ENCODE measurements at regions not wholly inside any gene's neighbourhood (a gene's known extent, or its start where the extent isn't known, plus 50 kb on each side); places are given as distances from the start of the nearest gene placed in this dataset.

- Histone ChIP-seq H3K9me3 (no peaks in the 10 kb centered on the region), H3K4me3 (ENCODE audit: low read depth in 2 of 2, low read length in 1 of 2) (no peak overlapping the region), H3K4me2 (no peak overlapping the region), H4K20me1 (ENCODE audit: insufficient read depth) (no peaks in the 10 kb centered on the region), H3K9me2 (no peaks in the 10 kb centered on the region), H3K36me3 (replicated peaks in 1 of 2; ENCODE audit: control insufficient read depth in 1 of 2, insufficient read depth in 2 of 2, low read length in 1 of 2) (no peaks in the 10 kb centered on the region), H2AFZ (ENCODE audit: low read depth) (no peak overlapping the region), H3K9ac (no peak overlapping the region), H3K27ac (ENCODE audit: low read depth in 2 of 2, low read length in 1 of 2) (no peak overlapping the region), H3K4me1 (ENCODE audit: control insufficient read depth in 1 of 2, insufficient read depth in 2 of 2, low read depth in 1 of 2, low read length in 1 of 2) (no peaks in the 10 kb centered on the region), H3K27me3 (ENCODE audit: insufficient read depth) (no peaks in the 10 kb centered on the region), H3F3A (replicated peaks; ENCODE audit: insufficient read depth) (no peaks in the 10 kb centered on the region), H3K79me2 (ENCODE audit: insufficient read depth) (no peaks in the 10 kb centered on the region)
- DNase-seq, result no peak
- ChIA-PET POLR2A (no interaction called here), CTCF (no interaction called here)
- no peak for TF ChIP-seq NRF1 (IDR thresholded peaks at IDR 0.05; ENCODE audit: low read depth, low read length)
- no peak for TF ChIP-seq CTCF (IDR thresholded peaks at IDR 0.05)
- TF ChIP-seq GABPA (IDR thresholded peaks at IDR 0.05; ENCODE audit: low read depth), result no peak
- TF ChIP-seq MXI1 (IDR thresholded peaks at IDR 0.05; ENCODE audit: low read depth, low read length), result no peak
- TF ChIP-seq FOXJ3 (CRISPR knock-in tag; IDR thresholded peaks at IDR 0.05), result no peak
- no peak for TF ChIP-seq RAD21 (IDR thresholded peaks at IDR 0.05; ENCODE audit: low read length)
- TF ChIP-seq SIN3A (IDR thresholded peaks at IDR 0.05; ENCODE audit: borderline replicate concordance, low read depth, low read length), result no peak
- no peak for TF ChIP-seq FOXM1 (IDR thresholded peaks at IDR 0.05; ENCODE audit: low read depth)
- no peak for TF ChIP-seq TEAD4 (IDR thresholded peaks at IDR 0.05; ENCODE audit: borderline replicate concordance, insufficient read depth)
- no peak for TF ChIP-seq RXRA (IDR thresholded peaks at IDR 0.05; ENCODE audit: borderline replicate concordance, low read depth)
- no peak for TF ChIP-seq MEF2A (IDR thresholded peaks at IDR 0.05; ENCODE audit: borderline replicate concordance, low read depth)
- TF ChIP-seq SMC3 (IDR thresholded peaks at IDR 0.05; ENCODE audit: low read depth, low read length), result no peak
- TF ChIP-seq GATA2 (CRISPR knock-in tag; IDR thresholded peaks at IDR 0.05), result no peak
- 21% methylated on average over 2 of the region's 2 CpGs for WGBS (ENCODE audit: low lambda C conversion rate)
Measured at GRCh38 chr15:94704946-94705345, 473.6 kb downstream of the MCTP2 start.

GRCh38 chr15:94709319-94709718 lies 478.0 kb downstream of the MCTP2 start:
- Histone ChIP-seq H3F3A (replicated peaks; ENCODE audit: insufficient read depth) (no peaks in the 10 kb centered on the region), H3K4me2 (no peak overlapping the region), H3K9me2 (no peaks in the 10 kb centered on the region), H3K4me3 (ENCODE audit: low read depth in 2 of 2, low read length in 1 of 2) (no peak overlapping the region), H3K9me3 (no peaks in the 10 kb centered on the region), H3K36me3 (replicated peaks in 1 of 2; ENCODE audit: control insufficient read depth in 1 of 2, insufficient read depth in 2 of 2, low read length in 1 of 2) (no peaks in the 10 kb centered on the region), H3K79me2 (ENCODE audit: insufficient read depth) (no peaks in the 10 kb centered on the region), H3K9ac (no peak overlapping the region), H3K27me3 (ENCODE audit: insufficient read depth) (no peaks in the 10 kb centered on the region), H2AFZ (ENCODE audit: low read depth) (no peak overlapping the region), H3K27ac (ENCODE audit: low read depth in 2 of 2, low read length in 1 of 2) (no peak overlapping the region), H4K20me1 (ENCODE audit: insufficient read depth) (no peaks in the 10 kb centered on the region), H3K4me1 (ENCODE audit: control insufficient read depth in 1 of 2, insufficient read depth in 2 of 2, low read depth in 1 of 2, low read length in 1 of 2) (no peaks in the 10 kb centered on the region)
- POLR2A ChIA-PET, result no interaction called here
- WGBS (ENCODE audit: low lambda C conversion rate), result under 1% methylated on average over 8 of the region's 9 CpGs
- CTCF ChIA-PET, result no interaction called here
- TF ChIP-seq FOXM1 (IDR thresholded peaks at IDR 0.05; ENCODE audit: low read depth), result no peak
- TF ChIP-seq GABPA (IDR thresholded peaks at IDR 0.05; ENCODE audit: low read depth), result no peak
- no peak for TF ChIP-seq RAD21 (IDR thresholded peaks at IDR 0.05; ENCODE audit: low read length)
- no peak for TF ChIP-seq RXRA (IDR thresholded peaks at IDR 0.05; ENCODE audit: borderline replicate concordance, low read depth)
- no peak for TF ChIP-seq FOXJ3 (CRISPR knock-in tag; IDR thresholded peaks at IDR 0.05)
- TF ChIP-seq MXI1 (IDR thresholded peaks at IDR 0.05; ENCODE audit: low read depth, low read length), result no peak
- TF ChIP-seq IRF3 (IDR thresholded peaks at IDR 0.05; ENCODE audit: low read depth, low read length), result no peak
- no peak for TF ChIP-seq FOSL2 (IDR thresholded peaks at IDR 0.05; ENCODE audit: borderline replicate concordance, low read depth)
- no peak for TF ChIP-seq MAX (IDR thresholded peaks at IDR 0.05; ENCODE audit: low read depth)
- no peak for TF ChIP-seq USF2 (IDR thresholded peaks at IDR 0.05; ENCODE audit: borderline replicate concordance, low read depth, low read length)
- no peak for TF ChIP-seq TCF12 (IDR thresholded peaks at IDR 0.05)
- TF ChIP-seq ELF1 (IDR thresholded peaks at IDR 0.05), result no peak
- no peak for DNase-seq
